GM18861 (cell line): ENCODE measurements at regions not wholly inside any gene's neighbourhood (a gene's known extent, or its start where the extent isn't known, plus 50 kb on each side); places are given as distances from the start of the nearest gene placed in this dataset.

Experiments used
- ATAC-seq: cut with Tn5 transposase; IDR thresholded peaks from one replicate; pipeline ENCODE4 v1.9.1; 2021; ENCODE audit not compliant: unreplicated experiment

- no peak for ATAC-seq
Observed at GRCh38 chr12:91566328-91567099, 383.9 kb upstream of the DCN start.

- ATAC-seq: no peak
Observed at GRCh38 chr12:91565846-91566245, 383.2 kb upstream of the DCN start.

DNA sequence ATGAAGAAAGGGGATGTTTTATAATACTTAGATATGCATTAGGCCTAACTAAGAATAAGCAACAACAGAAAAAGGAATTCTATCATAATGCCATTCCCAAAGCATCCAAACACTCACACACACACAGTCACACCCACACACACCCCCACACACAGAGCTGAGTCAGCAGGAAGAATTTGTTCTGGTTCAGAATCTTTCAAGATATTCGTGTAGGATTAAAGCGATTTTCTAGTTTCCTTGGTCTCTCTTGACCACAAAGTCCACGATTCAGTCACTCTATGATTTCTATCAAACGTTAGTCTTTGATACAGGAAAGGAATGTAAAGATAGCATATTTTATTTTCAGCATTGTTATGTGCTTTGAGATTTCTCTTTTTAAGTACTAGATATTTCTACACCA is 382.6 kb upstream of the DCN start:
- ATAC-seq: no peak

DNA sequence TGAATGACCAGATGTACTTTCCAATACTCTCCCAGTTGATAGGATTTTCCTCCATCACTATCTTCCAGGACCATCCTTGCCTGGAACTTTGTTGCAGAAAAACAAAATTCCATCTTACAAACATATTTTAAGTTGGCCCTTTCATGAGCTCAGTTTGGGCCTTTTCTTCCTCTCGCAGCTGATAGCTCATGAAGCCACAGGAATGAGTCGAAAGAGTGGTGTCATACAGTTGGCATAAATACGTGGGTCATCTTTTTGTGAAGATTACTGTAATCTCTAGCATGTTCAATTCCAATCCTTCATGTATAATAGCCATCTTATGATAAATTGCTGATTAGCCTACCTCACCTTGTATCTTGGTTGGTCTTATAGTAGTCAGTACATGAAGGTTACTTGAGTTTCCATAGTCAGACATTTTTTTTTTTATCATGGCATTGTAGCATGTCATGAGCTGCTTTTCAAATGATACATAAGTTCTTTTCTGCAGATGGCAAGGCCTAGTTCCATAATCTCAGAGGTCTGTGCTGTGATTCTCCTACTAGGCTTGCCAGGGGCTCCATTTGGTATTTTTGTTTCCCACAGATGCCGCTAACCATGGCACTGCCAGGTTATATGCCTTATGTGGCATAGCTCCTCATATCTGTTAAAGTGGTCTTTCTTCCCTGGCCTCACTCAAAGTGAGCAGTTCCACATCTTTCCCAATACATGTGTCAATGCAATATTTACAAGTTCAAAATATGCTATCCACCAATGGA is 380.6 kb upstream of the DCN start:
- ATAC-seq: no peak

DNA sequence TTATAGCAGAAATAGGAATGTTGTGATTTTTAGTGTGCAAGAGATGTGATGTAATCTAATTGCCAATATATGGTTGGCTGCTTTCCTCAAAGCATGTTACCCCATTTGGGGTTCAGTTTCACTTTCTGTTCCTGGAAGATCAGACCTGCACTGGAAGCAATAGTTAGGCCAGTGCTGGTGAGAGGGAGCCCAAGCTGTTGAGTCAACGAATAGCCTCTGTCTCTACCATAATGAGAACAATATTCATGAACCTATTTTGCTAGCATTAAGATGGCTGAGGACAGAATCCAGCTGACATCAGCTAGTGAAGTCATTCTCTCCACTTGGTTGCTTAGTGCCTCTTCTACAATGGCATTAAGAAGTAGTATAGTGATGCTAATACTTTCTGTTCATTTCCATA is 379.9 kb upstream of the DCN start:
- peak; percentile 82 for ATAC-seq

GRCh38 chr12:91561958-91562325 is 379.3 kb upstream of the DCN start:
- no peak for ATAC-seq

GRCh38 chr12:91561301-91561957 is 378.8 kb upstream of the DCN start:
- no peak for ATAC-seq

- ATAC-seq: no peak
Observed at GRCh38 chr12:91556909-91557308, 374.3 kb upstream of the DCN start.

GRCh38 chr12:91555436-91556415 is 373.1 kb upstream of the DCN start:
- ATAC-seq: no peak

GRCh38 chr12:91551927-91552326 is 369.3 kb upstream of the DCN start:
- no peak for ATAC-seq

- no peak for ATAC-seq
Observed at GRCh38 chr12:91551242-91551641, 368.6 kb upstream of the DCN start.

DNA sequence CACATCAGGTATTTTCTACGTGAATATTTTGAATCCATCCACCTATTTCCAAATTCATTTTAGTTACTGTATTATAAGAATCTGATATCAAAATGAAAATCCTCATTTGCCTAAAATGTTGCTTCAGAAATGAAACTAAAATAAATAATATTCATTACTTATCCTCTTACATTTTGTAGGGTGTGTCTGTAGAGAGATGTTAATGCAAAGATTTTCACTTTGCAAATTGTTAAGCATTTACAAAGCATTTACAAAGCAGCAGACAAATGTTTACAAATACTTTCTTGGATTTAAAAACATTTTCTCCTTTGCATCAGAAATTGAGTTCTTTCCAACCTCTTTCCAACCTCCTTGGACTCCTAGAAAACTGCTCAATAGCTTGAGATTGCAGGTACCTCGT is 360.0 kb upstream of the DCN start:
- no peak for ATAC-seq

- no peak for ATAC-seq
Observed at GRCh38 chr12:91542067-91542466, 359.4 kb upstream of the DCN start.

DNA sequence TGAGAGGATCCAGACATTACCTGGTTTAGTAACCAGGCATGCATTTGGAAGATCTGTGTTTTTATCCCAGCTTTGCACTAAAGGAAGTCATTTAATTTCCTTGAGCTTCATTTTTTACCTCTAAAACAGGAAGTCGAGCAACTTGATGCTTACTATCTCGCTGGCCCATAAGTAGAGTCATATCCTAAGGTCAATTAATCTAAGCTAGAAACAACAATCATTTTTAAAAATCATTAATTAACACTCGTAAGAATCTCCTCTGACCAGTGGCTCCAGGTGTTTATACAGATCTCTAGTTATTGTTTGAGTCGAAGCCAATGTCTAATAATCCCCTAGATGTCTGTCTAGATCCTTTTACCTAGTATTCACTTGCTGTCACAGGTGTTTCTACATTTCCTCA is 355.8 kb upstream of the DCN start:
- ATAC-seq: no peak

DNA sequence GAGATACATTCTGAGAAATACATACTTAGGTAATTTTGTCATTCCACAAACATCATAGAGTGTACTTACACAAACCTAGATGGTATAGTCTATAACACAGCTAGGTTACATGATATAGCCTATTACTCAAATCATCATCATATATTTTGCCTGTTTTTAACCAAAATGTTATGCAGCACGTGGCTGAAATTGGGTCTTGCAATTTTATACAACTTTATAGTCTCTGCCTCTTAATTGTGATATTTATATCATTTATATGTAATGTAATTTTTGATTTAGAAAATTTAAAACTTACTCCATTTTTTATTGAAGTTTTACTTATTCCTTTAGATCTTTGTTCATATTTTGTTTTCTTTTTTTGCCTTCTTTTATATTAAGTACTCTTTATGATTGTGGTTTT is 350.7 kb upstream of the DCN start:
- no peak for ATAC-seq

DNA sequence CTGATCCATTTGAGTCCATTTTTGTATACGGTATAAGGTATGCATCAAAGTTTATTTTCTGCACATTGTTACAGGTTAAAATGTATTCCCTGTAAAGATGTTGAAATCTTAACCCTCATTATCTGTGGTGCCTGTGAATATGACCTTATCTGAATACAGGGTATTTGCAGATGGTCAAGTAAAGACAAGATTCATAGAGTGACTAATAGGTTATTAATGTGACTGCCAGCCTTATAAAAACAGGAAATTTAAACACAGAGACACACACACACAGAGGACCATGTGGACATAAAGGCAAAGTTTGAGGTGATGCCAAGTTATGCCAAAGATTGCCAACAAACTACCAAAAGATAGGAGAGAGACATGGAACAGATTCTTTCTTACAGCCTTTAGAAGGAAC is 347.2 kb upstream of the DCN start:
- no peak for ATAC-seq

DNA sequence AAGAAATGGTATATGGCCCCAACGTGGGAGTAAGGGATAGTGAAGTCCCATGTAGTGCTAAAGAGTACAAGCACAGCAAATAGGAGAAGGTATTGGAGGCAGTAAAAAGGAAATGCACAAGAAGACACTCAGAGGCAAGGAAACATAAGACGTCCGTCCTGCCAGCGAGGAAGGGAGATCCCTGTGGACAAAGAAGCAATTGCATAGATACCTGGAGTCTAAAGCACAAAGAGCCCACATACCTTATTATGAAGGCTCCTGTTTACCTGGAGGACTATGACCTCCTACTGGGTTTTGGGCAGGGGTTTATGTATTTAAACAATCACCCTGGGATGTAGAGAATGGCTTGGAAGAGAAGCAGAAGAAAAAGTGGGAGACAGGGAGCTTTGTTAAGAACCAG is 341.2 kb upstream of the DCN start:
- ATAC-seq: no peak

DNA sequence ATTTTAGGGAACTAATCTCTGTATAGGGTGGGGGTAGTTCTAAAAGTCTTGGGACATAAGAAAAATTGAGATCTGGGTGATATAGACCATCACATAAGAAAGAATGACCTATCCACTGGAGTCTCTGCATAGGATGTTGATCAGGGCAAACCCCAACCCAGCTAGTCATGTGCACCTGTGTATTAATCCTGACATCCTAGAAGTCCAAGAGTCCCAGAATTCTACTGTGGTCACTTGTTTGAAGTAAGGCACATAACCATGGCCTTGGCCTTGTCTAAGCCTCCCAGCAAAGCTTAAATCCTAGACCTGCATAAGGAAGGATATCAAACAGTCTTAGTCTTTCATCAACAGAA is 334.1 kb upstream of the DCN start:
- no peak for ATAC-seq

- no peak for ATAC-seq
Observed at GRCh38 chr12:91515944-91516694, 333.5 kb upstream of the DCN start.

DNA sequence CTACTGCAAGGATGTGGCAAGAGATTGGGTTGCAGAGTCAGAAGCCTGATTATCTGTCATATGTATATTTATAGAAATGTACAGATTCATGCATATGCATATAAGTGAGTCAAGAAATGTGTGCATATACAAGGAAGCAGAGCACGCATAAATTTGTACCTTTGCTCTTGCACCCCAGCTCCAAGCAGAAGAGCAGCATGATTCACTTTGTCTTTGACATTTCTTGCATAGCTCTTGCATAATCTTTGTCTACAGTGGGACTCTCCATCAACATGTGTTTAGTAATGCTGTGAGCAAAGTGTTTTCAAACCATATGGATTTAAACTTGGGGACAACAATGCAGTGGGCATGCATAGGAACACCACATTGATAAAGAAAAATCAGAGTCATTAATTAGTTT is 330.7 kb upstream of the DCN start:
- ATAC-seq: no peak
